Adrenal gland (tissue), 5 donors: ENCODE measurements at regions not wholly inside any gene's neighbourhood (a gene's known extent, or its start where the extent isn't known, plus 50 kb on each side); places are given as distances from the start of the nearest gene placed in this dataset.

Experiments used
- POLR2A ChIP-seq, 2 donors: fragments of 450-650 bp; IDR thresholded peaks; one replicate each; pipeline ENCODE4 v1.6.1; 2017; ENCODE audit warnings: antibody characterized with exemption in 2 of 2, mild to moderate bottlenecking in 2 of 2, moderate library complexity in 1 of 2
- TF ChIP-seq, protein P1 (sequence below), 6 experiments: fragments of 450-650 bp in 4 of 6; fragments of 200-600 bp in 2 of 6; sonication (generic) in 1 of 6; IDR thresholded peaks; 1 replicate in 5 of 6; 2 replicates in 1 of 6; pipeline versions ENCODE4 v1.5.1 to v1.8.0; 2016 to 2021; ENCODE audit warnings: antibody characterized with exemption in 6 of 6, mild to moderate bottlenecking in 2 of 6, moderate library complexity in 1 of 6
- donor health status: DM: no; HTN: no; CAD: no.

GRCh38 chr1:58397187-58397820, 149.2 kb downstream of the OMA1 start:
- no peak for TF ChIP-seq POLR2A (IDR thresholded peaks at IDR 0.05)
- TF ChIP-seq, protein P1, sequence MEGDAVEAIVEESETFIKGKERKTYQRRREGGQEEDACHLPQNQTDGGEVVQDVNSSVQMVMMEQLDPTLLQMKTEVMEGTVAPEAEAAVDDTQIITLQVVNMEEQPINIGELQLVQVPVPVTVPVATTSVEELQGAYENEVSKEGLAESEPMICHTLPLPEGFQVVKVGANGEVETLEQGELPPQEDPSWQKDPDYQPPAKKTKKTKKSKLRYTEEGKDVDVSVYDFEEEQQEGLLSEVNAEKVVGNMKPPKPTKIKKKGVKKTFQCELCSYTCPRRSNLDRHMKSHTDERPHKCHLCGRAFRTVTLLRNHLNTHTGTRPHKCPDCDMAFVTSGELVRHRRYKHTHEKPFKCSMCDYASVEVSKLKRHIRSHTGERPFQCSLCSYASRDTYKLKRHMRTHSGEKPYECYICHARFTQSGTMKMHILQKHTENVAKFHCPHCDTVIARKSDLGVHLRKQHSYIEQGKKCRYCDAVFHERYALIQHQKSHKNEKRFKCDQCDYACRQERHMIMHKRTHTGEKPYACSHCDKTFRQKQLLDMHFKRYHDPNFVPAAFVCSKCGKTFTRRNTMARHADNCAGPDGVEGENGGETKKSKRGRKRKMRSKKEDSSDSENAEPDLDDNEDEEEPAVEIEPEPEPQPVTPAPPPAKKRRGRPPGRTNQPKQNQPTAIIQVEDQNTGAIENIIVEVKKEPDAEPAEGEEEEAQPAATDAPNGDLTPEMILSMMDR (IDR thresholded peaks at IDR 0.05), result no peak
